GM21619 (cell line): ENCODE measurements at regions not wholly inside any gene's neighbourhood (a gene's known extent, or its start where the extent isn't known, plus 50 kb on each side); places are given as distances from the start of the nearest gene placed in this dataset.
"Not testable (repeated sequence)": the region's sequence is repeated elsewhere in the genome, so short reads cannot be mapped to it uniquely, and the experiment has no call there.

Experiments
- ATAC-seq: cut with Tn5 transposase; IDR thresholded peaks from one replicate; pipeline ENCODE4 v1.9.1; 2021; ENCODE audit not compliant: unreplicated experiment

- no peak for ATAC-seq
These were observed 319.3 kb downstream of the TLE1 start for GRCh38 chr9:81370096-81370495.

DNA sequence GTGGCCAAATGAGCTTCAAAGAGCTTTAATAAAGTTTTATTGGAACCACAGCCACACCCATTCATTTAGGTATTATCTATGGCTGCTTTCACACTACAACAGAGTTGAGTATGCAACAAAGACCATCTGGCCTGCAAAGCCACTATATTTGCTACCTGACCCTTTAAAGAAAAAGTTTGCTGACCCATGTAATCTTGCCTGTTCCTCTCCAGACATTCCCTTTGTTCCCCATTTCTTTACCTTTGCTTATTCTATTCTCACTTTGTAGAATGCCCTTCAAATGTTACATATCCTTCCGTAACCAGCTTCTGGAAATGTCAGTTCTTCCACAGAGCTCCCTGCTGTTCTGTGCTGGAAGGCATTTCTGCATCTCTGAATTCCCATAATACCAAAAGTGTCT is 320.2 kb downstream of the TLE1 start:
- no peak for ATAC-seq

- ATAC-seq = no peak
These were observed 325.3 kb downstream of the TLE1 start for GRCh38 chr9:81363916-81364480.

GRCh38 chr9:81361296-81361695 is 328.1 kb downstream of the TLE1 start:
- no peak for ATAC-seq

- no peak for ATAC-seq
These were observed 338.2 kb downstream of the TLE1 start for GRCh38 chr9:81351166-81351565.

- no peak for ATAC-seq
These were observed 345.0 kb downstream of the TLE1 start for GRCh38 chr9:81344366-81344765.

DNA sequence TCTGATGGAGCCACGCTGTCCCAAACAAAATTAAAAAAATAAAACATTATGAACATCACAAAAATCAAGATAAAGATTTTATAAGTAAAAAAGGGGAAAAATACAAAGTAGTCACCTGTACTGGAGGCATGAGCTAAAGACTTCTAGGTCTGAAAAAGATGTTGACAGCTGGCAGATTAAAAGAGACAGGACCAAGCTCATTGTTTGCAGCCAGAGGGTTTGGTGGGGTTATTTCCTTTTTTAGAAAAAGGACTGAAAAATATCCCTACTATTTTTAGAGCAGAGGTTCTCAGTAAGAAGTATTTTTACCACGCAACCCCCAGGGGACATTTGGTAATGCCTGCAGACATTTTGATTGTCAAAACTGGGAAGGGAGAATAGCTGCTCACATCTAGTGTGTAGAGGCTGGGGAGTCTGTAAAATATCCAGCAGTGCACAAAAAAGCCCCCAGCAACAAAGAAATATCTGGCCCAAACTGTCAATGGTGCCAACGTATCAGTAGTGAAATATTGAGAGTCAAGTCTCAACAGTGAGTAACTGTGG is 353.4 kb downstream of the TLE1 start:
- no peak for ATAC-seq

DNA sequence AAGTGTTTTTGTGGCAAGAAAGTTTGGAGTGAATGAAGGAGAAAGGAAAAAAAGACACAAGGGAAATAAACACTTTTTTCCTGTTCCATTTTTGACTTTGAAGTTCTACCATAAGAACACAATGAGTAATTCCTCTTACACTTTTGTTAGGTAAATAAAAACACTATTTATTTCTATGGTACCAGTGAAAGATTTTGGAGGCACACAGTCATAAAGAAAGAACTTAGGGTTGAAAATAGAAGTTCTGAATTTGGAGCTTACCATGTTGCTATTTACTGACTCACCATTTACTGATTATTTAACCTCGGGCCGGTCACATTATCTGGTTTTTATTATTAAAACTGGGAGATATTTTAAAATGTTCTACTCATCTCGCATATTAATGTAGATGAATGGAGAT is 367.8 kb downstream of the TLE1 start:
- no peak for ATAC-seq

- ATAC-seq = no peak
These were observed 368.4 kb downstream of the TLE1 start for GRCh38 chr9:81320909-81321482.

- ATAC-seq = no peak
These were observed 370.8 kb downstream of the TLE1 start for GRCh38 chr9:81318571-81318970.

GRCh38 chr9:81317939-81318338 is 371.4 kb downstream of the TLE1 start:
- ATAC-seq = no peak

DNA sequence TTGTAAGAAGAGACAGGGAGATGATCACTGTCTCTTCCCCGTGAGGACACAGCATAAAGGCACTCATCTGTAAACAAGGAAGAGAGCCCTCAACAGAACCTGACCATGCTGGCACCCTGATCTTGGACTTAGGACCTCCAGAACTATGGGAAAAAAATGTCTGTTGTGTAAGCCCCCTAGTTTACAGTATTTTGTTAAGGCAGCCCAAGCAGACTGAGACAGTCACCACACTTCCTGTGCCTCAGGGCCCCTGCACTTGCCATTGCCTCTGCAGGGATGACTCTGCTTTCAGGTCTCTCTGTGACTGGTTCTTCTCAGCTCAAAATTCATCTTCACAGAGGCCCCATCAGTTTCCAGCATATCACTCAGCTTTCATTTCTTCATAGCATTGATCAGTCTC is 372.1 kb downstream of the TLE1 start:
- no peak for ATAC-seq

DNA sequence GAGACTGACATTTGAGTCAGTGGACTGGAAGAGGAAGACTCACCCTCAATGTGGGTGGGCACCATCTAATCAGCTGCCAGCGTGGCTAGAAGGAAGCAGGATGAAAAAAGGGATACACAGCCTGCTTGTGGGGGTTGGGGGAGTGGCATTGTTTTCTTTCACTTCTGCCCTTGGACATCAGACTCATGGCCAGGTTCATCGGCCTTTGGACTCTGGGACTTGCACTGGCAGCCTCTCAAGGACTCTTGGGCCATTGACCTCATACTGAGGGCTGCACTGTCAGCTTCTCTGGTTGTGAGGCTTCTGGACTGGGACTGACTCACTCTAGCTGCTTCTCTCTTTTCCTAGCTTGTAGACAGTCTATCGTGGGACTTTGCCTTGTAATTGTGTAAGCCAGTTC is 374.9 kb downstream of the TLE1 start:
- ATAC-seq = no peak

DNA sequence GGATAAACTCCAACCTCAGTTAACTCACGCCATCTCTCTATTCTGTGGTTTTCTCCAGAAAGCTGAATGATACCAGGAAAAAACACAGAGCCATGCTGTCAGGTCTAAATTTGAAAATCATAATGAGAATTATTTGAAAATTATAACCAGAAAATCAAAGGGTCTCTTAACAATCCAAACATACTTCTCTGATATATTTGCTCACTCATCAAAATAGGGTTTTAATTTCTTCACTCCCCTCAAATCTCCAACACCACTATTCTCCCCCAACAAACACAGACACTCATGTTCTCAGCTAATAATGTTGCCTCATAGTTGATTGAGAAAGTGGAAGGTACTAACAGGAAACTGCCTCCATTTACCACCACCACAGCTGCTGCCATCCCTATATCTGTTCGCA is 375.5 kb downstream of the TLE1 start:
- no peak for ATAC-seq

GRCh38 chr9:81312346-81312745 is 377.0 kb downstream of the TLE1 start:
- no peak for ATAC-seq

DNA sequence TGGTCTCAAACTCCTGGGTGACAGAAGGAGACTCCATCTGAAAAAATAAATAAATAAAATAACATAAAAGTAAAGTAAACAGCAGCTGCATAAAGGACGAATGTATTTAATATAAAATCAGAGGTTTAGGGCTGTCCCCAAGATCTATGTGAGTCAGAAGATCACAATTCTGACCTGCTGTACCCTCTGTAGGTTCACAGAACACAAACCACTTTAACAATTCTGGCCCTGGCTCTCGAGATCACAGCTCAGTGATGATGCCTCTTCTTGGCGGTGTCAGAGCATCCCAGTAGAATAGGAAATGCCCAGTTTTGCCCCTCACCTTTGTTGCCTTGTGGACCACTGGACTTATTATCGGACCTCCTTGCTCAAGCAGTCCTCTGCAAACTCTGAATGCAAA is 380.9 kb downstream of the TLE1 start:
- ATAC-seq = no peak

GRCh38 chr9:81307791-81308190 is 381.6 kb downstream of the TLE1 start:
- ATAC-seq = not testable (repeated sequence)

DNA sequence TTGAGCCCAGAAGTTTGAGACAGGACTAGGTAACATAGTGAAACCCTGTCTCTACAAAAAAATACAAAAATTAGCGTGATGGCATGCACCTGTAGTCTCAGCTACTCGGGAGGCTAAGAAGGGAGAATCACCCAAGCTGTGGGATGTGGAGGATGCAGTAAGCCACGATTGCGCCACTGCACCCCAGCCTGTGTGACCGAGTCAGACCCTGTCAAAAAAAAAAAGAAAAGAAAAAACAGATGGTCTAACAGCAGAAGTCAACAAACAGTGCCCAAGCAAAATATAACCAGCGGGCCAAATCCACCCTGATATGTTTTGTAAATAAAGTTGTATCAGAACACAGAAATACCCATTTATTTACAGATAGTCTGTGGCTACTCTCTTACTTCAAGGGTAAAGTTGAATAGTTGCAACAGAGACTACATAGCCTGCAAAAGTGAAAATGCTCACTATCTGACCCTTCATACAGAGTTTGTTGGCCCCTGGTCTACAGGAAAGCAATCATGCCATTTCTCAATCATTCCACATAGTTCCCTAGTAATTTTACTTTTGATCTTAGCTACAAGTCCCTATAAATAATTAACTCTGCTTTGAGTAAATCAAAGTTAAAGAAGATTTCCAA is 383.7 kb downstream of the TLE1 start:
- no peak for ATAC-seq

DNA sequence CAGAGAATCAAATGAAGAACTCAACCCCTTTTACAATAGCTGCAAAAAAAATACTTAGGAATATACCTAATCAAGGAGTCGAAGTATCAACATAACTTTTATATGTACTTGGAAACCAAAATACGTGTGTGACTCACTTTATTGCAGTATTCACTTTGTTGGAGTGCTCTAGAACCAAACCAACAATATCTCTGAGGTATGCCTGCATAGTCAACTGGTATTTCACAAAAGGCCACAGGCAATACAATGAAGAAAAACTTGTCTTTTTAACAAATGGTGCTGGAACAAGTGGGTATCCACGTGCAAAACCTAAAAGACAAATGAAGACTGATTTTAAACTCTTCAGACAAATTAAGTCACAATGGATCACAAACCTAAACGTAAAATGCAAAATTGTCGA is 385.7 kb downstream of the TLE1 start:
- ATAC-seq = no peak

DNA sequence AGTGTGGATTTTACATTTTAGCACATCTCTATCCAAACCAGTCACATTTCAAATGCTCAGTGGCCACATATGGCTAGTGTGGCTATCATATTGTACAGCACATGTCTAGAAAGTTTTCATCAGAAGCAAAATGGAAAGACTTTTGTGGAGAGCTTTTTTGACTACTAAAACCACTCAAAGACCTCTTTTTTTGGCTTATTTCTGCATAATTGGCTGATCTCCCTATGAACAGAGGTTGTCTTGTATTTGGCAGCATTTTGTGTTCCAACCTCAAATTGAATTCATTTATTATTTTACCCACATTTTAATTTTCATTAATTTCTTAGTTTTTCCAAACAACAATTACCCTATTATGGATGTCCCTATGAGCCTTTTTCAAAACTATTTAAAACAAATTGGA is 395.7 kb downstream of the TLE1 start:
- no peak for ATAC-seq

- ATAC-seq = no peak
These were observed 397.1 kb downstream of the TLE1 start for GRCh38 chr9:81292056-81292805.

DNA sequence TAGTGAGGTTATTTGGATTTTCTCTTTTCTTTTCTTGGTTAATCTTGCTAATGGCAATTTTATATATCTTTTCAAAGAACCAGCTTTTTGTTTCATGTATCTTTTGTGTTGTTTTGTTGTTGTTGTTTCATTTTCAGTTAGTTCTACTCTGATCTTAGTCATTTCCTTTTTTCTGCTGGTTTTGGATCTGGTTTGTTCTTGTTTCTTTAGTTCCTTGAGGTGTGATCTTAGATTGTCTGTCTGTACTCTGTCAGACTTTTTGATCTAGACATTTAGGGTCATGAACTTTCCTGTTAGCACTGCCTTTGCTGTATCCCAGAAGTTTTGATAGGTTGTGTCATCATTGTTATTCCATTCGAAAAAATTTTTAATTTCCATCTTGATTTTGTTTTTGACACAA is 399.7 kb downstream of the TLE1 start:
- no peak for ATAC-seq
